H9 (cell line): ENCODE measurements at regions not wholly inside any gene's neighbourhood (a gene's known extent, or its start where the extent isn't known, plus 50 kb on each side); places are given as distances from the start of the nearest gene placed in this dataset.

ENCODE experiments used
- DNase-seq: peaks from one replicate; pipeline ENCODE4 v3.0.0-alpha.2; 2017
- H2AFZ ChIP-seq: one replicate; pipeline ENCODE4 v1.6.1; 2013; ENCODE audit warnings: mild to moderate bottlenecking, low read length, control low read depth, moderate library complexity
- H2AK5ac ChIP-seq: 2 replicates; pipeline ENCODE4 v1.6.1; 2013; ENCODE audit warnings: low read length, control low read depth, mixed read lengths; ENCODE audit not compliant: insufficient read length
- H2BK120ac ChIP-seq: one replicate; pipeline ENCODE4 v1.6.1; 2013; ENCODE audit warnings: low read depth, mild to moderate bottlenecking, low read length, control low read depth, inconsistent platforms; ENCODE audit not compliant: poor library complexity, severe bottlenecking
- H2BK12ac ChIP-seq: 2 replicates; pipeline ENCODE4 v1.6.1; 2013; ENCODE audit warnings: low read length, control low read depth, mixed read lengths, low read depth; ENCODE audit not compliant: insufficient read length
- H2BK15ac ChIP-seq: 2 replicates; pipeline ENCODE4 v1.6.1; 2013; ENCODE audit warnings: low read depth, low read length, control low read depth
- H2BK20ac ChIP-seq: one replicate; pipeline ENCODE4 v1.6.1; 2013; ENCODE audit warnings: low read depth, mild to moderate bottlenecking, low read length, control low read depth, inconsistent platforms; ENCODE audit not compliant: poor library complexity, severe bottlenecking
- H2BK5ac ChIP-seq: 2 replicates; pipeline ENCODE4 v1.6.1; 2013; ENCODE audit warnings: low read length, control low read depth, mixed read lengths; ENCODE audit not compliant: insufficient read length
- H3K14ac ChIP-seq: 2 replicates; pipeline ENCODE4 v1.6.1; 2013; ENCODE audit warnings: low read length, control low read depth; ENCODE audit not compliant: insufficient read depth
- H3K18ac ChIP-seq: 2 replicates; pipeline ENCODE4 v1.6.1; 2013; ENCODE audit warnings: low read depth, mild to moderate bottlenecking, mixed read lengths, low read length, control low read depth; ENCODE audit not compliant: insufficient read length
- H3K23ac ChIP-seq: 2 replicates; pipeline ENCODE4 v1.6.1; 2013; ENCODE audit warnings: low read length, control low read depth, mixed read lengths, low read depth; ENCODE audit not compliant: insufficient read length
- H3K23me2 ChIP-seq: 2 replicates; pipeline ENCODE4 v1.6.1; 2013; ENCODE audit warnings: low read depth, mild to moderate bottlenecking, mixed read lengths, low read length, control low read depth; ENCODE audit not compliant: insufficient read length, poor library complexity, severe bottlenecking
- H3K27ac ChIP-seq: 2 replicates; pipeline ENCODE4 v1.5.1; 2013; ENCODE audit warnings: low read length, control low read depth, mixed read lengths, low read depth; ENCODE audit not compliant: insufficient read length
- H3K27me3 ChIP-seq: 2 replicates; pipeline ENCODE4 v1.6.1; 2013; ENCODE audit warnings: low read length, control low read depth, inconsistent platforms; ENCODE audit not compliant: insufficient read depth
- H3K4ac ChIP-seq: 2 replicates; pipeline ENCODE4 v1.6.1; 2013; ENCODE audit warnings: low read depth, mild to moderate bottlenecking, control low read depth, inconsistent platforms, low read length, moderate library complexity
- H3K4me1 ChIP-seq: 2 replicates; pipeline ENCODE4 v1.6.1; 2013; ENCODE audit warnings: low read length, control low read depth, inconsistent platforms; ENCODE audit not compliant: insufficient read depth
- H3K4me2 ChIP-seq: 2 replicates; pipeline ENCODE4 v1.6.1; 2013; ENCODE audit warnings: low read length, control low read depth, mixed read lengths; ENCODE audit not compliant: insufficient read length, insufficient read depth
- H3K56ac ChIP-seq: 2 replicates; pipeline ENCODE4 v1.6.1; 2013; ENCODE audit warnings: low read depth, mild to moderate bottlenecking, mixed read lengths, low read length, control low read depth; ENCODE audit not compliant: insufficient read length
- H3K79me1 ChIP-seq: 2 replicates; pipeline ENCODE4 v1.6.1; 2013; ENCODE audit warnings: low read depth, mild to moderate bottlenecking, moderate library complexity, low read length, control low read depth, inconsistent platforms; ENCODE audit not compliant: insufficient read depth, poor library complexity, severe bottlenecking
- H3K79me2 ChIP-seq: 2 replicates; pipeline ENCODE4 v1.6.1; 2013; ENCODE audit warnings: low read length, control low read depth, inconsistent platforms; ENCODE audit not compliant: insufficient read depth
- H3K9ac ChIP-seq: 2 replicates; pipeline ENCODE4 v1.6.1; 2013; ENCODE audit warnings: low read length, control low read depth, mixed read lengths; ENCODE audit not compliant: insufficient read length; ENCODE audit errors: extremely low read depth
- H3K9me3 ChIP-seq: one replicate; pipeline ENCODE4 v1.6.1; 2013; ENCODE audit warnings: low read depth, low read length, inconsistent platforms; ENCODE audit not compliant: control insufficient read depth
- H3T11ph ChIP-seq: one replicate; pipeline ENCODE4 v1.6.1; 2013; ENCODE audit warnings: mild to moderate bottlenecking, low read length, control low read depth, inconsistent platforms
- H4K20me1 ChIP-seq: one replicate; pipeline ENCODE4 v1.6.1; 2013; ENCODE audit not compliant: control insufficient read depth, insufficient read length, insufficient read depth
- H4K5ac ChIP-seq: 2 replicates; pipeline ENCODE4 v1.6.1; 2013; ENCODE audit warnings: low read depth, mild to moderate bottlenecking, mixed read lengths, low read length, control low read depth; ENCODE audit not compliant: insufficient read length
- H4K8ac ChIP-seq: replicated peaks from 2 replicates; pipeline ENCODE4 v1.6.1; 2013; ENCODE audit warnings: low read length, control low read depth, mixed read lengths, low read depth; ENCODE audit not compliant: insufficient read length
- H4K91ac ChIP-seq: 2 replicates; pipeline ENCODE4 v1.6.1; 2013; ENCODE audit warnings: low read depth, mild to moderate bottlenecking, moderate library complexity, mixed read lengths, low read length, control low read depth; ENCODE audit not compliant: insufficient read length
- H3K27ac Mint-ChIP-seq, 3 experiments: 2 replicates in 2 of 3; 3 replicates in 1 of 3; pipeline ENCODE4 v1.8.0; 2020 to 2021; ENCODE audit warnings: mixed read lengths in 3 of 3, mild to moderate bottlenecking in 1 of 3, moderate library complexity in 1 of 3
- H3K27me3 Mint-ChIP-seq: 2 replicates; pipeline ENCODE4 v1.8.0; 2021; ENCODE audit warnings: low read depth, mild to moderate bottlenecking, moderate library complexity, mixed read lengths
- H3K36me3 Mint-ChIP-seq, 3 experiments: 2 replicates in 2 of 3; 3 replicates in 1 of 3; pipeline ENCODE4 v1.8.0; 2020 to 2021; ENCODE audit warnings: low read depth in 3 of 3, mixed read lengths in 3 of 3; ENCODE audit not compliant: insufficient read depth in 1 of 3
- H3K4me1 Mint-ChIP-seq, 2 experiments: 2 replicates each; pipeline ENCODE4 v1.8.0; 2020; ENCODE audit warnings: mixed read lengths in 2 of 2
- H3K4me3 Mint-ChIP-seq, 2 experiments: 2 replicates in 1 of 2; 3 replicates in 1 of 2; pipeline ENCODE4 v1.8.0; 2020 to 2021; ENCODE audit warnings: mild to moderate bottlenecking in 2 of 2, mixed read lengths in 2 of 2, moderate library complexity in 1 of 2
- H3K9me3 Mint-ChIP-seq, 2 experiments: 2 replicates in 1 of 2; 3 replicates in 1 of 2; pipeline ENCODE4 v1.8.0; 2020; ENCODE audit warnings: mild to moderate bottlenecking in 2 of 2, mixed read lengths in 2 of 2, moderate library complexity in 1 of 2
- CTCF ChIP-seq: fragments of 200-600 bp; sonication (generic); conservative IDR thresholded peaks from 3 replicates; pipeline ENCODE4 v1.8.0; 2021; ENCODE audit warnings: antibody characterized with exemption, mild to moderate bottlenecking
- WGBS: extraction: QIAGEN DNeasy Blood & Tissue Kit; methylation state at CpG from one replicate; pipeline ENCODE4 v1.1.7; 2013; ENCODE audit warnings: missing lambda C conversion rate, low lambda C conversion rate, mixed read lengths; ENCODE audit not compliant: insufficient read length; ENCODE audit errors: extremely low coverage; 5-methylcytosine and 5-hydroxymethylcytosine counted together

- Histone ChIP-seq H3K18ac (no peak overlapping the region), H2BK120ac (no peak overlapping the region), H3K9ac (no peak overlapping the region), H3K23ac (no peak overlapping the region), H3K27me3 (no peaks in the 10 kb centered on the region), H4K20me1 (no peaks in the 10 kb centered on the region), H3K4me2 (no peak overlapping the region), H3K4ac (no peak overlapping the region), H3K56ac (no peak overlapping the region), H3K23me2 (no peaks in the 10 kb centered on the region), H2AK5ac (no peak overlapping the region), H2BK12ac (no peak overlapping the region), H3K4me1 (no peaks in the 10 kb centered on the region), H4K8ac (no peak overlapping the region), H2AFZ (no peak overlapping the region), H3K79me2 (no peaks in the 10 kb centered on the region), H3K9me3 (no peaks in the 10 kb centered on the region), H3T11ph (no peak overlapping the region), H3K14ac (no peak overlapping the region), H4K5ac (no peak overlapping the region), H2BK20ac (no peak overlapping the region), H2BK5ac (no peak overlapping the region), H2BK15ac (no peak overlapping the region), H3K27ac (no peak overlapping the region), H4K91ac (no peak overlapping the region), H3K79me1 (no peaks in the 10 kb centered on the region)
- Mint-ChIP-seq H3K27ac (no peak overlapping the region), H3K9me3 (no peaks in the 10 kb centered on the region), H3K27me3 (peaks cover 2% of the 10 kb centered on the region; the same call in 1 of the 2 replicates), H3K4me1 (peaks cover 3 to 4% of the 10 kb centered on the region in 2 experiments; a peak in 3 of 4 replicates), H3K36me3 (no peaks in the 10 kb centered on the region), H3K4me3 (no peak overlapping the region)
- WGBS: no CpG with 5 or more reads among the region's 1 CpG
- TF ChIP-seq CTCF: no peak
- DNase-seq: no peak
Measured at GRCh38 chr11:11141065-11141464, 212.0 kb downstream of the CSNK2A3 start.
